HepG2 (cell line): ENCODE measurements at regions not wholly inside any gene's neighbourhood (a gene's known extent, or its start where the extent isn't known, plus 50 kb on each side); places are given as distances from the start of the nearest gene placed in this dataset.
"Not testable (repeated sequence)": the region's sequence is repeated elsewhere in the genome, so short reads cannot be mapped to it uniquely, and the experiment has no call there.

Experiments used
- ATAC-seq: fragments of 200-7000 bp; cut with Tn5 transposase; 3 replicates; pipeline ENCODE4 v1.9.1; 2020; ENCODE audit warnings: mild to moderate bottlenecking, moderate library complexity
- BruUV-seq: library from RNA; stranded (reverse); fragments of 400-500 nt; replicated peaks from 2 replicates; lab custom pipeline; 2021; lab: Mats Ljungman, UMichigan
- CTCF ChIA-PET: fragments of 300-600 bp; formaldehyde crosslinking; extraction: SDS; loops from one replicate; lab custom pipeline; 2021; ENCODE audit warnings: low total read pairs, inconsistent platforms, low intra/inter-chr PET ratio; lab: Yijun Ruan, JAX
- POLR2A ChIA-PET: fragments of 350-600 bp; sonication (Branson Sonifier 250); formaldehyde crosslinking; loops from one replicate; lab custom pipeline; 2020; ENCODE audit warnings: antibody characterized with exemption, inconsistent platforms; lab: Yijun Ruan, JAX
- DNase-seq: peaks from one replicate; pipeline ENCODE4 v3.0.0-alpha.2; 2015; ENCODE audit warnings: low spot score
- FAIRE-seq: peaks from 3 replicates; lab custom pipeline; 2011; peaks lifted over from hg19 to GRCh38; lab: Jason Lieb, UNC
- H2AFZ ChIP-seq: one replicate; pipeline ENCODE4 v1.6.1; 2011; ENCODE audit warnings: low read length, inconsistent platforms
- H3K27ac ChIP-seq: fragments of 300-600 bp; 3 replicates; pipeline ENCODE4 v1.8.0; 2011; ENCODE audit warnings: mixed run types, mild to moderate bottlenecking, mixed read lengths, low read length, inconsistent platforms; ENCODE audit not compliant: insufficient read depth; ENCODE audit errors: extremely low read length
- H3K27me3 ChIP-seq, 2 experiments: fragments of 200-600 bp in 1 of 2; 2 replicates in 1 of 2; 3 replicates in 1 of 2; pipeline versions ENCODE4 v1.6.0 to v1.8.0; 2011; ENCODE audit warnings: low read length in 2 of 2, mild to moderate bottlenecking in 2 of 2, moderate library complexity in 2 of 2, inconsistent platforms in 1 of 2; ENCODE audit not compliant: insufficient read depth in 2 of 2, control insufficient read depth in 1 of 2
- H3K36me3 ChIP-seq, 2 experiments: fragments of 200-600 bp in 1 of 2; replicated peaks in 1 of 2; 2 replicates in 1 of 2; 3 replicates in 1 of 2; pipeline versions ENCODE4 v1.5.1 to v1.8.0; 2011; ENCODE audit warnings: low read length in 2 of 2, inconsistent platforms in 1 of 2; ENCODE audit not compliant: insufficient read depth in 2 of 2, control insufficient read depth in 1 of 2
- H3K4me1 ChIP-seq: 2 replicates; pipeline ENCODE4 v1.5.1; 2012; ENCODE audit warnings: low read length, inconsistent platforms; ENCODE audit not compliant: insufficient read depth
- H3K4me2 ChIP-seq: 2 replicates; pipeline ENCODE4 v1.6.0; 2011; ENCODE audit warnings: low read depth, low read length, inconsistent platforms
- H3K4me3 ChIP-seq, 3 experiments: fragments of 200-600 bp in 1 of 3; sonication (generic), shearing (Covaris generic) in 1 of 3; replicated peaks in 1 of 3; 2 replicates each; pipeline ENCODE4 v1.5.1; 2011 to 2016; ENCODE audit warnings: low read length in 3 of 3, inconsistent platforms in 2 of 3, low read depth in 2 of 3, mild to moderate bottlenecking in 2 of 3, control low read depth in 1 of 3, mixed read lengths in 1 of 3; ENCODE audit not compliant: insufficient read depth in 1 of 3
- H3K79me2 ChIP-seq: one replicate; pipeline ENCODE4 v1.6.1; 2011; ENCODE audit warnings: low read length, inconsistent platforms; ENCODE audit not compliant: insufficient read depth
- H3K9ac ChIP-seq: 2 replicates; pipeline ENCODE4 v1.6.0; 2011; ENCODE audit warnings: mild to moderate bottlenecking, low read depth, low read length, inconsistent platforms; ENCODE audit not compliant: insufficient read depth
- H3K9me3 ChIP-seq: 2 replicates; pipeline ENCODE4 v1.5.1; 2012; ENCODE audit warnings: mild to moderate bottlenecking, low read length
- H4K20me1 ChIP-seq: 2 replicates; pipeline ENCODE4 v1.6.0; 2011; ENCODE audit warnings: inconsistent platforms, mild to moderate bottlenecking, low read length, moderate library complexity; ENCODE audit not compliant: insufficient read depth
- CEBPB ChIP-seq: IDR thresholded peaks from 2 replicates; pipeline ENCODE4 v1.6.1; 2011; ENCODE audit warnings: low read depth, low read length, improper control_type of control experiment, borderline replicate concordance
- CEBPG ChIP-seq: IDR thresholded peaks from 2 replicates; pipeline ENCODE4 v1.6.1; 2016
- FOSL2 ChIP-seq: sonication (generic); formaldehyde crosslinking; IDR thresholded peaks from 2 replicates; pipeline ENCODE4 v1.4.0; 2020; ENCODE audit warnings: missing genetic modification reagents
- HNF4A ChIP-seq: sonication (generic); formaldehyde crosslinking; IDR thresholded peaks from 2 replicates; pipeline ENCODE4 v1.4.0; 2020; ENCODE audit warnings: missing genetic modification reagents
- HNF4G ChIP-seq, 2 experiments: sonication (generic) in 1 of 2; formaldehyde crosslinking in 1 of 2; IDR thresholded peaks; 2 replicates each; pipeline versions ENCODE4 v1.4.0 to v1.6.1; 2011 to 2020; ENCODE audit warnings: borderline replicate concordance in 2 of 2, low read depth in 2 of 2, mild to moderate bottlenecking in 2 of 2, low read length in 1 of 2, missing genetic modification reagents in 1 of 2, moderate library complexity in 1 of 2
- NR2F1 ChIP-seq, 2 experiments: fragments of 450-650 bp in 1 of 2; formaldehyde crosslinking in 1 of 2; IDR thresholded peaks; 2 replicates each; pipeline versions ENCODE4 v1.5.0 to v1.6.1; 2016 to 2020; ENCODE audit warnings: mild to moderate bottlenecking in 1 of 2, missing compliant biosample characterization in 1 of 2, missing genetic modification reagents in 1 of 2, moderate library complexity in 1 of 2
- NR2F6 ChIP-seq, 2 experiments: IDR thresholded peaks; 2 replicates each; pipeline ENCODE4 v1.6.1; 2016; ENCODE audit warnings: antibody characterized with exemption in 1 of 2, mild to moderate bottlenecking in 1 of 2
- ZNF362 ChIP-seq: sonication (generic); formaldehyde crosslinking; IDR thresholded peaks from 2 replicates; pipeline ENCODE4 v1.4.0; 2020; ENCODE audit warnings: missing genetic modification reagents, mild to moderate bottlenecking, borderline replicate concordance
- ZNF460 ChIP-seq: sonication (generic); formaldehyde crosslinking; IDR thresholded peaks from 2 replicates; pipeline ENCODE4 v1.5.1; 2020; ENCODE audit warnings: missing genetic modification reagents, mild to moderate bottlenecking, borderline replicate concordance
- WGBS: methylation state at CpG from one replicate; pipeline ENCODE4 v1.1.6; 2017; ENCODE audit warnings: low lambda C conversion rate; 5-methylcytosine and 5-hydroxymethylcytosine counted together
- in situ Hi-C: cut with HindIII; loops from 2 replicates; pipeline ENCODE4 v1.10.0; 2017; ENCODE audit warnings: low pct_unique_long_range_greater_than_20kb; ENCODE audit not compliant: extremely low pct_ligation_motif_present
- intact Hi-C: fragments of 100-400 bp; cut with micrococcal nuclease; formaldehyde crosslinking; loops from one replicate; pipeline ENCODE4 v1.10.0; 2022; ENCODE audit not compliant: unreplicated experiment

DNA sequence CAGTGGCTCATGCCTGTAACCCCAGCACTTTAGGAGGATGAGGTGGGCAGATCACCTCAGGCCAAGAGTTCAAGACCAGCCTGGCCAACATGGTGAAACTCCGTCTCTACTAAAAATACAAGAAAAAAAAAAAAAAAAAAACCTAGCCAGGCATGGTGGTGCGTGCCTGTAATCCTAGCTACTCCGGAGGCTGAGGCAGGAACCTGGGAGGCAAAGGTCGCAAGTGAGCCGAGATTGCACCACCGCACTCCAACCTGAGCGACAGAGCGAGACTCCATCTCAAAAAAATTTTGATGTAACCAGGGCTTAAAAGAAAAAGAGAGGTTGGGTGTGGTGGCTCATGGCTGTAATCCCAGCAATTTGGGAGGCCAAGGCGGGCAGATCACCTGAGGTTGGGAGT, 66.4 kb upstream of the PRR5 start:
- ATAC-seq: peak; percentile 79
- H2AFZ ChIP-seq; BruUV-seq; H3K27ac ChIP-seq; FAIRE-seq; intact Hi-C loops; H3K4me3 ChIP-seq; H3K9me3 ChIP-seq; H3K4me2 ChIP-seq; H3K36me3 ChIP-seq; H3K9ac ChIP-seq; H3K27me3 ChIP-seq; H4K20me1 ChIP-seq; H3K79me2 ChIP-seq; CTCF ChIA-PET; TF ChIP-seq HNF4G (CRISPR knock-in tag; IDR thresholded peaks at IDR 0.05; ENCODE audit: borderline replicate concordance, low read depth); NR2F6 (IDR thresholded peaks at IDR 0.05): not testable (repeated sequence)
- DNase-seq: peak; percentile 25
- TF ChIP-seq HNF4G (IDR thresholded peaks at IDR 0.05; ENCODE audit: borderline replicate concordance, low read depth, low read length) (peak; percentile 64), CEBPB (peak; percentile 73), FOSL2 (CRISPR knock-in tag) (peak; percentile 11; the same call in 1 of the 2 replicates), ZNF460 (CRISPR knock-in tag) (peak; percentile 92), ZNF362 (peak; percentile 74), NR2F6 (CRISPR knock-in tag; IDR thresholded peaks at IDR 0.05) (peak; percentile 54; the same call in 1 of the 2 replicates), CEBPG (CRISPR knock-in tag) (peak; percentile 44; the same call in 1 of the 2 replicates), HNF4A (CRISPR knock-in tag) (peak; percentile 65), NR2F1 (CRISPR knock-in tag; IDR thresholded peaks at IDR 0.05) (0 out of 4 replicates have a peak, but pooled peaks of 1 of the 2 experiments have one; percentile 35)
- peaks cover 16% of the 10 kb centered on the region for H3K4me1 ChIP-seq
- in situ Hi-C loops: loop anchor here (25.0 kb wide), 1 partner anchor 748 kb away; the partner anchor contains the start of gene PNPLA5
- POLR2A ChIA-PET: interaction anchor here (0.9 kb wide), 1 partner anchor 10 kb away, joined by 3 read pairs; no protein-coding TSS in a partner anchor
- WGBS: 5% methylated on average over 9 of the region's 9 CpGs
